AG10803 (cell line): ENCODE measurements at regions not wholly inside any gene's neighbourhood (a gene's known extent, or its start where the extent isn't known, plus 50 kb on each side); places are given as distances from the start of the nearest gene placed in this dataset.
A peak's percentile ranks its signal among the peaks of the same experiment; 100 is the strongest.

Experiments used
- DNase-seq: peaks from one replicate; pipeline ENCODE4 v3.0.0; 2010; ENCODE audit warnings: low read depth
- H3K4me3 ChIP-seq: 2 replicates; pipeline ENCODE4 v1.5.1; 2011; ENCODE audit warnings: mild to moderate bottlenecking, low read length, control low read depth
- CTCF ChIP-seq: conservative IDR thresholded peaks from 2 replicates; pipeline ENCODE4 v1.5.1; 2011; ENCODE audit warnings: mild to moderate bottlenecking, low read length, control low read depth, inconsistent platforms

GRCh38 chr9:106771608-106772007 is 91.4 kb upstream of the ZNF462 start:
- no peak for DNase-seq
- H3K4me3 ChIP-seq, result no peak overlapping the region
- TF ChIP-seq CTCF, result no peak

GRCh38 chr9:106772523-106773290 is 90.3 kb upstream of the ZNF462 start:
- peak; percentile 27 for DNase-seq
- TF ChIP-seq CTCF, result no peak
- H3K4me3 ChIP-seq, result no peak overlapping the region

- no peak for TF ChIP-seq CTCF
- no peak overlapping the region for H3K4me3 ChIP-seq
- no peak for DNase-seq
Measured at GRCh38 chr9:106773750-106774149, 89.2 kb upstream of the ZNF462 start.

- no peak overlapping the region for H3K4me3 ChIP-seq
- TF ChIP-seq CTCF, result no peak
- no peak for DNase-seq
Measured at GRCh38 chr9:106775960-106776359, 87.0 kb upstream of the ZNF462 start.

- no peak for TF ChIP-seq CTCF
- no peak for DNase-seq
- no peak overlapping the region for H3K4me3 ChIP-seq
Measured at GRCh38 chr9:106779796-106780195, 83.2 kb upstream of the ZNF462 start.

- H3K4me3 ChIP-seq, result no peak overlapping the region
- TF ChIP-seq CTCF, result no peak
- no peak for DNase-seq
Measured at GRCh38 chr9:106783121-106783520, 79.8 kb upstream of the ZNF462 start.

GRCh38 chr9:106784076-106784475 is 78.9 kb upstream of the ZNF462 start:
- no peak overlapping the region for H3K4me3 ChIP-seq
- peak; percentile 79 for DNase-seq
- no peak for TF ChIP-seq CTCF
